ENCODE measurements at regions not wholly inside any gene's neighbourhood (a gene's known extent, or its start where the extent isn't known, plus 50 kb on each side); places are given as distances from the start of the nearest gene placed in this dataset. TPM values are rescaled to one million over a fixed set of nuclear protein-coding genes. Genes with fewer than 3 reads are reported as not detected.

Small RNA genes in the stretch of these regions (microRNA-seq; reads per million reads assigned to microRNA genes)
- 0 to 0.41 reads per million in 2 experiments for gene MIR4778 (ENCODE audit: borderline microRNAs expressed in 2 of 2, borderline number of aligned reads in 2 of 2, borderline replicate concordance in 1 of 2)

Small RNA genes in the stretch of these regions (small RNA-seq; reads per million reads assigned to genes)
- not detected for gene MIR4778 (ENCODE audit: insufficient read depth)
- gene RN7SL635P (ENCODE audit: insufficient read depth), result not detected
- not detected for gene VTRNA2-2P (ENCODE audit: insufficient read depth)
